ENCODE measurements at regions not wholly inside any gene's neighbourhood (a gene's known extent, or its start where the extent isn't known, plus 50 kb on each side); places are given as distances from the start of the nearest gene placed in this dataset.
"Not testable (repeated sequence)": the region's sequence is repeated elsewhere in the genome, so short reads cannot be mapped to it uniquely, and the experiment has no call there.

DNA sequence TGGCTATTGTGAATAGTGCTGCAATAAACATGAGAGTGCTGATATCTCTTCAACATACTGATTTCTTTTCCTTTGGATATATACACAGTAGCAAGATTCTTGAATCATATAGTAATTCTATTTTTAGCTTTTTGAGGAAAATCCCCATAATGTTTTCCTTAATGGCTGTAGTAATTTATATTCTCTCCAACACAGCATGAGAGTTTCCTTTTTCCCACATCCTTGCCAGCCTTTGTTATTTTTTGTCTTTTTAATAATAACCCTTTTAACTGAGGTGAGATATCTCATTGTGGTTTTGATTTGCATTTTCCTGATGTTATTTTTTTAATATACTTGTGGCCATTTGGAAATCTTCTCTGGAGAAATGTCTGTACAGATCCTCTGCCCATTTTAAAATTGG lies 132.6 kb downstream of the PRL start:
- no peak for DNase-seq

DNA sequence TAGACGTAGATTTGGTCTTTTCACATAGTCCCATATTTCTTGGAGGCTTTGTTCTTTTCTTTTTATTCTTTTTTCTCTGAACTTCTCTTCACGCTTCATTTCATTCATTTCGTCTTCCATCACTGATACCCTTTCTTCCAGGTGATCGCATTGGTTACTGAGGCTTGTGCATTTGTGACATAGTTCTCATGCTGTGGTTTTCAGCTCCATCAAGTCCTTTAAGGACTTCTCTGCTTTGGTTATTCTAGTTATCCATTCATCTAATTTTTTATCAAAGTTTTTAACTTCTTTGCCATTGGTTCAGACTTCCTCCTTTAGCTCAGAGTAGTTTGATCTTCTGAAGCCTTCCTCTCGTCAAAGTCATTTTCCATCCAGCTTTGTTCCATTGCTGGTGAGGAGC lies 125.8 kb downstream of the PRL start:
- DNase-seq, result not testable (repeated sequence)

DNA sequence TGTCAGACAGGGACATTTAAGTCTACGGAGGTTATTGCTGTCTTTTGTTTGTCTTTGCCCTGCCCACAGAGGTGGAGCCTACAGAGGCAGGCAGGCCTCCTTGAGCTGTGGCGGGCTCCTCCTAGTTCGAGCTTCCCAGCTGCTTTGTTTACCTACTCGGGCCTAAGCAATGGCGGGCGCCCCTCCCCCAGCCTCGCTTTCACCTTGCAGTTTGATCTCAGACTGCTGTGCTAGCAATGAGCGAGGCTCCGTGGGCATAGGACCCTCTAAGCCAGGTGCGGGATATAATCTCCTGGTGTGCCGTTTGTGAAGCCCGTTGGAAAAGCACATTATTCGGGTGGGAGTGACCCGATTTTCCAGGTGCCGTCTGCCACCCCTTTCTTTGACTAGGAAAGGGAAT lies 125.0 kb downstream of the PRL start:
- DNase-seq, result not testable (repeated sequence)

DNA sequence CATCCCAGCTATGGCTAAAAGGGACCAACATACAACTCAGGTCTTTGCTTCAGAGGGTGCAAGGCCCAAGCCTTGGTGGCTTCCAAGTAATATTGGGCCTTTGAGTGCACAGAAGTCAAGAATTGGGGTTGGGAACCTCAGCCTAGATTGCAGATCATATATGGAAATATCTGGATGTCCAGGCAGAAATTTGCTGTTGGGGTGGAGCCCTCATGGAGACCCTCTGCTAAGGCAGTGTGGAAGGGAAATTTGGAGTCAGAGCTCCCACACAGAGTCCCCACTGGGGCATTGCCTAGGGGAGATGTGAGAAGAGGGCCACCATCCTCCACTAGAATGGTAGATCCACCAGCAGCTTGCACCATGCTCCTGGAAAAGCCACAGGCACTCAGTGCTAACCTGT lies 123.5 kb downstream of the PRL start:
- no peak for DNase-seq

DNA sequence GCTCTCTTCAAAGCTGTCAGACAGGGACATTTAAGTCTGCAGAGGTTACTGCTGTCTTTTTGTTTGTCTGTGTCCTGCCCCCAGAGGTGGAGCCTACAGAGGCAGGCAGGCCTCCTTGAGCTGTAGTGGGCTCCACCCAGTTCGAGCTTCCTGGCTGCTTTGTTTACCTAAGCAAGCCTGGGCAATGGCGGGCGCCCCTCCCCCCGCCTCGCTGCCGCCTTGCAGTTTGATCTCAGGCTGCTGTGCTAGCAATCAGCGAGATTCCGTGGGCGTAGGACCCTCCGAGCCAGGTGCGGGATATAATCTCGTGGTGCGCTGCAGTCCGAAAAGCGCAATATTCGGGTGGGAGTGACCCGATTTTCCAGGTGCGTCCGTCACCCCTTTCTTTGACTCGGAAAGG lies 116.6 kb downstream of the PRL start:
- DNase-seq, result not testable (repeated sequence)

DNA sequence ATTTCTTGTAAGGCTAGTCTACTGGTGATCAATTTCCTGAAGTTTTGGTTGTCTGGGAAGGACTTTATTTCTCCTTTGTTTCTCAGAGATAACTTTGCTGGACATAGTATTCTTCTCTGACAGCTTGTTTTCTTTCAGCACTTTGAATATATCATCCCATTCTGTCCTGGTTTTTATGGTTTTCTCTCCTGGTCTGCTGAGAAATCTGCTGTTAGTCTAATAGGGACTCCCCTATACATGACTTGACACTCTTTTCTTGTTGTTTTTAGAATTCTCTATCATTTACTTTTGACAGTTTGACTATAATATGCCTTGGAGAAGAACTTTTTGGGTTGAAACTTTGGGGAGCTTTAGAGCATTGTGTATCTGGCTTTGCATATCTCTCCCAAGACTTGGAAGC lies 112.5 kb downstream of the PRL start:
- DNase-seq, result no peak

DNA sequence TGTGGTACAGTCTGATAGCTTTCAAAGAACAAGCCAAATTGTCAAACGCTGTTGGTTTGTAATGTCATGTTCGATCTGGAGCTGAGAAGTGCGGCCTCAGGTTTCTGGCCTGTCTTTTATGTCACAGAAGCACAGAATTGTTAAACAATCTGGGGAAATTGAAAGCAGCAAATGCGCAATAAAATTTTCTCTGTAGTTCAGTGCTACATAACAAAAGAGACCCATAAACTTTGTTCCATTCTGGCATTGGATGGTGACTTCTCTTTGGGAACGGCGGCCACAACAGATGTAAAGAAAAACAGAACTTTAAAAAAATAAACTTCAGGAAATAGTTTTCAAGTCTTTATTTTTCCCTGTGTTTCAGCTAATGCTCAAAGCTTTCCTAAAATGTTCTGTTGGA lies 106.9 kb downstream of the PRL start:
- DNase-seq, result no peak

DNA sequence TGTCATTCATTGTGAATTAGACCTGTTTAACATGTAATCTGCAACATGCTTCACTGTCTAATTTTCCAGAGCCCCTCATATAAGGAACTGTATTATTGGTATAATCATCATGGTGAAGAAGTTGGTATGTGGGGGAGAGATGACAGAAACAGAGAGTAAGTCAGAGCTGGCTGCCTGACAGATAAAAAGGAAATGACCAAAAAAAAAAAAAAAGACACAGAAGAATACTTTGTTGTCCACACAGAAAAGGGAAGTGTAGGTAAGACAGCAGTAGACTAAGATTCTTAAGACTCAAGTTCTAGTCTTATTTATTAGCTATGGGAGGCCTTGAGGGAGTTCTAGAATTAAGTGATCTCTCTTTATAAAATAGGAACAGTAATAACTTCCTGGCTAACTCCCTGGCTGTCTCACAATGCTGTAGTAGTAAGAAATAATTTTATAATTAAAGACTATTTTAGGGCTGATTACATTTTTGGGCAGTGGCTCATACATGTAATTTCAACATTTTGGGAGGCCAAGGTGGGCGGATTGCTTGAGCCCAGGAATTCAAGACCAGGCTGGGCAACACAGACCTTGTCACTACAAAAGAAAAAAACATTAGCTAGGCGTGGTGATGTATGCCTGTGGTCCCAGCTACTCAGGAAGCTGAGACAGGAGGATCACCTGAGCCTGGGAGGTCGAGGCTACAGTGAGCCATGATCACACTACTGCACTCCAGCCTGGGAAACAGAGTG lies 102.5 kb downstream of the PRL start:
- DNase-seq, result no peak

DNA sequence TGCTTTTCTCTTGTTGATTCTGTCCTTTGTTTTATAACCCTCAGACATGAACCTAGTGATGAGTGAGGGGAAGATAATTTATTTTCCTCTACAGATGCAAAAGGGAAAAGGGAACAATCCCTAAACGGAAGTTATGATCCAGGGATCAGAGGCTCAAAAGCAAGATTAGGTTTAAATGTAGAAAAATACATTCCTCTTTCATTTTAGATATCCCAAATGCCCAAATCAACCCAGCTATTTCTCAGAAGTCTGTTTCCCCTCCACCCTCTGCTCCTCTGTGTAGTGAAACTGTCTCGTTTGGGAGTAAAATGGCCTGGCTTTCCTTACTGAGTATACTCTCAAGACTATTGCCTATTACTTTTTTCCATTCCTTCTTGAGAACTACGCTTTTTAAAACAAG lies 97.1 kb downstream of the PRL start:
- no peak for DNase-seq

DNA sequence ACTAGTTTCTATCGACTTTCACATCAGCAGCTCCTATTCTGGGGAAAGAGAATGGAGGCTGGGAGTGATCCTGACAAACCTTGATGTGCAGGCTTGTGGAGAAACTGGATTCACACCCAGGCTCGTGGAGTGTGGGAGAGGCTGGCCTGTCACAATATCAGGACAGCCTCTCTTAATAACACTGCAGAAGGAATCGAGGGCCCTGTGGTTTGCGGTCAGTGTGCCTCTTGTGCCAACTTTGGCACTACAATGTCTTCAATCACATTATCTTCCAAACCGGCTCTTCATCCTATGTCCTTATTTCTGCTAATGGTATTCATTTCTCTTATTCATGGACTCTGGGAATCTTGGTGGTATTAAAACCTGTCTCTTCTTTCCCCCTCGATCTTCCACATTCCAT lies 92.7 kb downstream of the PRL start:
- no peak for DNase-seq

DNA sequence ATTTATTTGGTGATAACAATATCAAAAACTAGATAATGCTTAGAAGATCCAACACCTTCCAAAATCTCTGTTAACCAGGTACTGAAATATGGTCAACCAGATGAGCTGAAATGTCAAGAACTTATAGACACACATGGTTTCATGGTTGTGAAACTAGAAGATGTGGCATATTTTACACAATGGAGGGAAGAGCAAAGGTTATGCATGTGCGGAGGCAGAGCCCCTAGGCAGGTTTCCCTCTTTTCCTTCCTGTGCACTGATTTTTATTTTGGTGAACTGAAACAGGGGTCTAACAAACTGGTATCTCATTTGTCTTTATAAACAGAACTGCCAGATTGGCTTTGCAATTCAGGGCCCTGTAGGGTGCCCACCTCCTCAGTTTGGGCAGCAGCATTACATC lies 91.6 kb downstream of the PRL start:
- DNase-seq, result no peak

DNA sequence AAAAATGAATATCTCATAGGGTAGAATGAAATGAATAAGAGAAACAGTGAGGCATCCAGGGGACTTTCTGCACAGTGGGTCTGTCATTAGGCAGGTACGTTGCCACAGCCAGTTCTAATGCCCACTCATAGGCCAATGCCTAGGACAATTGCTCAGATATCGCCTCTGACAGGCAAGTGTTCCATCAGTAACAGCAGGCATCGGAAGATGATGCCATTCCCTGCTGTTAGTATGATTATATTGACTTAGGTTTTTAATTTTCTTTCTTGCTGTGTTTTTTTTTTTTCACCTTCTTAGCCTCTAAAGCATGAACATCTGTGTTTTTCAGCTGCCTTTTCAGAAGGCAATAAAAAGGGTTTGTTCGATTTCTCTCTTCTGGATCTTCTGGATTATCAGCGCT lies 90.7 kb downstream of the PRL start:
- DNase-seq, result no peak

DNA sequence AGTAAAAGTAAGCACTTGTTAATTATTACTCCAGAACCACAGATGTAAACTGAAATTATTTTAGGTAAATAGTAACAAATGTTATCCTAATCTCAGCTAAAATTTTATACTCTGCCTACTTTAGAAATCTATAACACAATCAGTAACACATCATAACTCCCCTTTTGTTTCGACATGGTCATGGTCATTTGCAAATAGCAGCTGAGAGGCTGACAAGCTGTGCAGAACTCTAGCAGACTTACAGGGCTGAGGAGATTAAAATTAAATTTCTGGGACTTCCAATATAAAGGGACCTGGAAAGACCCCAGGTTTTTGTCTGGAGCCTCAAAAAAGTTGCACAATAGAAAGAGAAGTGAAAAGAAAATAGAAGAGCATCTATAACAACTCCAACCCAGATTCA lies 88.8 kb downstream of the PRL start:
- DNase-seq, result no peak

DNA sequence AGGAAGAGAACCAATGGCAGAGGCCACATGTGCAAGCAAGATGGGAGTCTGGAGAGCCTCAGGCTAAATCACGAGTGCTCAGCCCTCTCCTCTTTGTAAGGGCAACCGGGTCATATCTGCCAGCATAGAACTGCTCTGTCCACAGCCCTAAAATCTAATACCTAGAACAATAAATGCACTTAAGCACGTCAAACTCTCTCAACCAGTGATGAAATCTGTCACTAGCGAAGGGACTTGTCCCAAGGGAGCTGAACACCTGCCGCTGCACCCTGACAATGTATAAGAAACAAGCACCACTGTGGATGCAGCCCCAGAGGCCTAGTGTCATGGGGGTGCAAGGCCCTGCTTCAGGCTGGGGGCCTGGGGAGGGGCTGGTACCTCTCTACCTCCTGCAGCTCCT lies 82.5 kb downstream of the PRL start:
- no peak for DNase-seq

DNA sequence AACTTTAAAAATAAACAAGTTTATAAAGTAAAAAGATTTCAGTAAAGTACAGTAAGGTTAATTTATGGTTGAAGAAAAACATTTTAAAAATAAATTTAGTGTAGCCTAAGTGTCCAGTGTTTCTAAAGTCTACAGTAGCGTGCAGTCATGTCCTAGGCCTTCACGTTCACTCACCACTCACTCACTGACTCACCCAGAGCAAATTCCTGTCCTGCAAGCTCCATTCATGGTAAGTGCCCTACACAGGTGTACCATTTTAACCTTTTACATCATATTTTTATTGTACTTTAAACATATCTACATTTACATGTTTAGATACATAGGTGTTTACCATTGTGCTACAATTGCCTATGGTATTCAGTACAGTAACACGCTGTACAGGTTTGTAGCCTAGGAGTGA lies 81.4 kb downstream of the PRL start:
- not testable (repeated sequence) for DNase-seq

DNA sequence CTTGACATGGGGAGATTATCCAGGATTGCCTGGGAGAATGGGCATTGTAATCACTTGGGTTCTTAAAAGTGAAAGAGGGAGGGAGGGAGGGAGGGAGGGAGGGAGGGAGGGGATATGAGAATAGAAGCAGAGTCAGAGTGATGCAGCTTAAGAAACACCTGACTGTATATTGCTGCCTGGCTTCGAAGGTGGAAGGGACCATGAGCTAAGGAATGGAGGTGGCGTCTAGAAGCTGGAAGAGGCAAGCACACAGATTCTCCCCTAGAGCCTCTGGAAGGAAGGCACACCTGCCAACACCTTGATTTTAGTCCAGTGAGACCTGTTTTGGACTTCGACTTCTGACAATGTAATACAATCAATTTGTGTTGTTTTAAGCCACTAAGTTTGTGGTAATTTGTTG lies 78.4 kb downstream of the PRL start:
- DNase-seq, result no peak

DNA sequence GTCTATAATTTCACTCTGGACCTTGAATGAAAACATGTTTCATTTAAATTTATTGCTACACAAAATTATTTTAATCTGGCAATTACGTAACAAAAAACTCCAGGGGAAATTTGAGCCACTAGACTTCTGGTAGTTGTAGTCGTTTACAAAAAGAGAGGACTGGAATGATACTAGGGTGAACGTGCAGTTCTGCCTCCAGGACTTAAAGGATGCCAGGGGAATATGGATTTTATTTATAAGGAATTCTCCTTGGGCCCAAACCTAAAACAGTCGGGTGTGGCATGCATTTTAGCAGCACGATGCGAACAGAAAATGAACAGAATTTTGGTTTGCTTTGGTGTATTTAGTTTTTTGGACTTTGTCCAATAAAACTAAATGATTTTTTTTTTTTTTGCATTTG lies 76.9 kb downstream of the PRL start:
- DNase-seq, result no peak

DNA sequence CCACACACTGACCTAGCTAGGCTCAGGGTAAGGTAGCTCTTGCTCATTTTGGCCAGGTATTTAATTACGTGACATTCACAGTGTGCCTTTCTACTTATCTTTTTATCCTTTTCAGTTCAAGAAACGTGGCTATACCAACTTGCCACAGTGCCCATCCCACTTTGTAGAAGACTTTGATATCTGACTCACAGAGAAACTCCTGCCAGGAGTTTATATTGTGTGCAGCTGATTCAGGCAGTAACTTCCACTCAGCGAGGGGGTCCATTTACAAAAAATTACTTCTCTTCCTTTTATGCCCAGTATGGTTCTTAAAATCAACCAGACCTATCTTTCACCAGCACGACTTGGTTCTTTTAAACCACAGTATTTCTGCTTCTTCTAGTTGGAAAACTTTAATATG lies 75.6 kb downstream of the PRL start:
- no peak for DNase-seq

DNA sequence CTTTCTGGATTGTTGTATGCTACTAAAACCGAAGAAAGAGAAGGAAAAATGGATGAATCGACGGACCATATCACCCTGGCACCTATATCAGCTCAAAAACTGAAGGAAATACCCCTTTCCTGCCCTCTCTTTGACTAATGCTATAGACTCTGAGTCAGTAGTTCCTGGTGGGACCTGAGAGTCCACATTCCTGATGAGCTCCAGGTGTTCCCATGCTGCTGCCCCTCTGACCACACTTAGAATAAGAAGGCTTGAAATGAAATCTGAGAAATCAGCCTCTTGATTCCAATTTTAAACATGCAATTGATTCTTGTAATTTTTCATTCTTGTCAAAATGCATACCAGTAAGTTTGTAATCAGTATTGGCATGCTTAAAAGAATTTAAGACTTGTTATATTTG lies 75.2 kb downstream of the PRL start:
- DNase-seq, result no peak

DNA sequence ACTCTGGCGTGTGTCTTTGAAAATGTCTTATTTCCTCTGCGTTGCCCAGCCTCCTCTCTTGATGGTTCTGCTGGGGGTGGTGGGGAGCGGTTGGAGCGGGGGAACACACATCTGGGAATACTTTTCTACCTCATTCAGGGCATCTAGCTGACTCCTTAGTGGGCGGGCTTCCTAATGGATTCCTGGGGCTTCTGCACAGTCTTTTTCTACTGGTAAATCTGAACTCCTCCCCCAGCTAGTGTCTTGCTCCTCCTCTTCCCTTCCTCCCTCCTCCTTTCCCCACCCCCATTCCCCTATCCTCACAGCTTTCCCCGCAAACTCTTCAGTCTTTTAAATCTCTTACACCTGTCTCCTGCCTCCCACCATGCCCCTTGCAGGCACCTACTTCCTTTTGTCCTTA lies 74.4 kb downstream of the PRL start:
- DNase-seq, result no peak

DNA sequence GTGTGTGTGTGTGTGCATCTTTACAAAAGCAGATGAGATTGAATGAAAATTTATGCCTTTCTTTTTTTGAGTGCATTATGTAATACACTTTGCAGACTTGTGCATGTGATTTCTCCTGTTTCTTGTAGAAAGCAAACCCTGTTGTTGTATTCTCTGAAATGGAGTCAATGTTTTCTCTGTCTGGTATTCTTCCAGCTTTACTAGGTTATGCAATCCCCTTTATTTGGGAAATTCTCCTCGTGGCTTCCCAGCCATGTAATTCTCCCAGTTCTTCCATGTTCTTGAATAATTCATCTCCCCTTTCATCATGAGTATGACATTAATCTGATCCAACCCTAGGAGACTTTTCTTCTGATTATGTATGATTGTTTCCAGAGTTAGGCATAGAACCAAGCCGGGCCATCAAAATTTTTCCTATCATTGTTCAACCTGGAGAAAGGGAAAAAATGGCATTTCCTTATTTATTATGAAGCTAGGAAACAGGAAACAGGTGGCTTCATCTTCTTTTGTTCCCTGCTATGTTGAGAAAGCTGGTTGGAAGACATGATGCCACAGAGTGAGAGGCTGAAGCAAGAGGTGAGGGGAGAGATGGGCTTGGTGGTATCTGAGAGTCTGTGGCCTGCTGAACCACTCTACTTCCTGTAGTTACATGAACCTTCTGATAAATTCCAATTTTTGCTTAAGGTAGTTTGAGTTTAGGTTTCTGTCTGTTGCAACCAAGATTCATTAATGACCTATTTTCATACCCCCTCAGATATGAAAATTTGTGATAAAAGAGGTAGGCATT lies 68.8 kb downstream of the PRL start:
- no peak for DNase-seq

DNA sequence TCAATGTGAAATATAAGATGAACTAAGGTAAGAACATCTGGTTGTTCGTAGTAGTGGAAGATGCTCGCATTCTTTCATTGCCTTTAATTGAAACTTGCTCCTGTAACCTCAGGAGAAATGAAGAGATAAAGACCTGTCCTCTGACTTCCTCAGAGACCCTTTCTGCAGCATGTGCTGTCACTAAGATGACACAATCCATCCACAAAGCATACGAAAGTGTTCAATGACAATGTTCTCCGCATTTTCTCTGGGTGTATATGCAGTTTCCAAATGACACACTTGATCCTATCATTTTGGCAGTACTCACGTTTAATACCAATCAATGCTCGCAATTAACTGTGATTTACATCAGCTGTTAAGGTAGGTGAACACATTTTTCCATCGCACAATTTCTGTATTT lies 65.8 kb downstream of the PRL start:
- DNase-seq, result no peak

DNA sequence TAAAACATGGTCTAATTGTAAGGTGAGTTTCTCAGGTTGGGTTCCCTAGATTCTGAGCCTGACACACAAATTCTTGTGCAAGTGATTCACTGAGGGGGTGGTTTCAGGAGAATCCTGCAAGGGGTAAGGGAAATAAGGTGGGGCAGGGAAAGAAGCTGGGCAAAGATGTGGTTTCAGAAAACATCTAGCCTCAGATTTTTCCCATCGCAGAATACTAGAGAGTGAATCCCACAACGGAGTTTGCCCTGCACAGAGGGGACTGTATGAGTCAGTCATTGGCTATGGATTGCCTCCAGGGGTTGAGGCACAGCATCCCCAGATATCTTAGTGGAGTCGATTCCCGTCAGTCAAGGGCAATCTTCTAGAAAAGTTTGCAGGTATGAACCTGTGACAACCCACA lies 65.2 kb downstream of the PRL start:
- DNase-seq, result no peak

DNA sequence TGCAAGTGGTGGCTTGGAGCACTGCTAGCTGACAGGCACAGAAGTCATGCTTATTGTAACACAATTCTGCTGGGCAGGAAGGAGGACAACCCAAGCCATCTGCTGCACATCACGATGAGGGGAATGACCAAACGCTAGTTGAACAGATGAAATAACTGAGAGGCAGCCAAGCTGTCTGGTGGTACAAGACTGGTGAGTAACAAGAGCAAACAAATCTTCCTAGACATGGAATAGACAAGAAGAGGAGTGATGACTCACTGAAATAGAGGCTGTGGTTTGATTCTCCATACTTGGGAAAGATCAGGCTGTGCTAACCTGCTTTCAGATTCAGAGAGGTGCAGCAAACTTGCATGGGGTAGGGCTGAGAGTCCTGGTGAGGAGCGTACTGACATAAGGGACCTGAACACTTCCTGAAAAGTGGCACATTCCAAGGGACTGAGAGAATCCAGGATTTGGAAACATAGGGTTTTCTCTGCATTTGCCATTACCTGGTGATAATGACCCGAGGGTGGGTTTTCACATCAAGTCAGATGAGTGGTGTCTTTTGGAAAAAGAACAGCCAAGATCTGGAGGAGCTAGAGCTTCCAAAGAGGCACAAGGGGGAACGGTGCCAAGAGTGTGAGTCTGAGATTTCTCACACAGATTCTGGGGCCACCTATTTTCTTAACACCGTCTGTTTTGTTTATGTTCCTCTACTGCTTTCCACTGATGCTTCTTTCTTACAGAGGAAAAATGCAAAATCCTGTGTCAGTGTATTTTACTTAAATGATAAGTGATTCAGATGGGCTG lies 60.0 kb downstream of the PRL start:
- no peak for DNase-seq

Data from GF-D8 (cell line).